ENCODE measurements at regions not wholly inside any gene's neighbourhood (a gene's known extent, or its start where the extent isn't known, plus 50 kb on each side); places are given as distances from the start of the nearest gene placed in this dataset.
"Not testable (repeated sequence)": the region's sequence is repeated elsewhere in the genome, so short reads cannot be mapped to it uniquely, and the experiment has no call there.

- no peak for DNase-seq
Measured at GRCh38 chr2:10183146-10183675, 60.7 kb downstream of the RRM2 start.

GRCh38 chr2:10184421-10184820 is 61.9 kb downstream of the RRM2 start:
- no peak for DNase-seq

- DNase-seq = no peak
Measured at GRCh38 chr2:10185046-10185445, 62.5 kb downstream of the RRM2 start.

GRCh38 chr2:10185755-10186154 is 63.2 kb downstream of the RRM2 start:
- DNase-seq = no peak

GRCh38 chr2:10186868-10187535 is 64.5 kb downstream of the RRM2 start:
- no peak for DNase-seq

GRCh38 chr2:10187661-10188060 is 65.1 kb downstream of the RRM2 start:
- no peak for DNase-seq

GRCh38 chr2:10188211-10188610 is 65.7 kb downstream of the RRM2 start:
- no peak for DNase-seq

- no peak for DNase-seq
Measured at GRCh38 chr2:10188729-10189305, 66.3 kb downstream of the RRM2 start.

- DNase-seq = no peak
Measured at GRCh38 chr2:10190255-10190654, 67.7 kb downstream of the RRM2 start.

- no peak for DNase-seq
Measured at GRCh38 chr2:10190737-10191532, 68.4 kb downstream of the RRM2 start.

GRCh38 chr2:10191554-10191953 is 69.0 kb downstream of the RRM2 start:
- DNase-seq = no peak

- no peak for DNase-seq
Measured at GRCh38 chr2:10192392-10193015, 70.0 kb downstream of the RRM2 start.

- DNase-seq = no peak
Measured at GRCh38 chr2:10193276-10193795, 70.8 kb downstream of the RRM2 start.

- DNase-seq = no peak
Measured at GRCh38 chr2:10193851-10194820, 71.6 kb downstream of the RRM2 start.

GRCh38 chr2:10195278-10196109 is 73.0 kb downstream of the RRM2 start:
- no peak for DNase-seq

- DNase-seq = no peak
Measured at GRCh38 chr2:10196110-10196892, 73.8 kb downstream of the RRM2 start.

- no peak for DNase-seq
Measured at GRCh38 chr2:10196948-10197696, 74.6 kb downstream of the RRM2 start.

- DNase-seq = no peak
Measured at GRCh38 chr2:10197697-10198076, 75.1 kb downstream of the RRM2 start.

- DNase-seq = not testable (repeated sequence)
Measured at GRCh38 chr2:10198482-10198881, 75.9 kb downstream of the RRM2 start.
